HG03175 (cell line): ENCODE measurements at regions not wholly inside any gene's neighbourhood (a gene's known extent, or its start where the extent isn't known, plus 50 kb on each side); places are given as distances from the start of the nearest gene placed in this dataset.

ENCODE experiments used
- ATAC-seq: cut with Tn5 transposase; IDR thresholded peaks from one replicate; pipeline ENCODE4 v1.9.1; 2021; ENCODE audit warnings: mild to moderate bottlenecking, moderate library complexity; ENCODE audit not compliant: unreplicated experiment

GRCh38 chr18:65414501-65414900, 336.3 kb upstream of the CDH7 start:
- ATAC-seq: no peak

GRCh38 chr18:65411061-65411460, 339.8 kb upstream of the CDH7 start:
- no peak for ATAC-seq

- ATAC-seq: no peak
Observed at GRCh38 chr18:65409261-65409660, 341.6 kb upstream of the CDH7 start.

GRCh38 chr18:65403534-65403933, 347.3 kb upstream of the CDH7 start:
- no peak for ATAC-seq

GRCh38 chr18:65399091-65399490, 351.7 kb upstream of the CDH7 start:
- ATAC-seq: no peak

GRCh38 chr18:65398347-65399075, 352.3 kb upstream of the CDH7 start:
- no peak for ATAC-seq

GRCh38 chr18:65380986-65381385, 369.8 kb upstream of the CDH7 start:
- ATAC-seq: no peak

- ATAC-seq: no peak
Observed at GRCh38 chr18:65380571-65380970, 370.2 kb upstream of the CDH7 start.

GRCh38 chr18:65372904-65373303, 377.9 kb upstream of the CDH7 start:
- ATAC-seq: no peak

GRCh38 chr18:65365245-65365980, 385.4 kb upstream of the CDH7 start:
- ATAC-seq: no peak

GRCh38 chr18:65363911-65364632, 386.7 kb upstream of the CDH7 start:
- ATAC-seq: no peak

- no peak for ATAC-seq
Observed at GRCh38 chr18:65363011-65363410, 387.8 kb upstream of the CDH7 start.

GRCh38 chr18:65359479-65359878, 391.3 kb upstream of the CDH7 start:
- ATAC-seq: no peak

GRCh38 chr18:65358306-65358705, 392.5 kb upstream of the CDH7 start:
- ATAC-seq: no peak

- ATAC-seq: no peak
Observed at GRCh38 chr18:65352186-65352585, 398.6 kb upstream of the CDH7 start.

- ATAC-seq: no peak
Observed at GRCh38 chr18:65349635-65350034, 401.2 kb upstream of the CDH7 start.

GRCh38 chr18:65347446-65347845, 403.4 kb upstream of the CDH7 start:
- ATAC-seq: no peak

- ATAC-seq: no peak
Observed at GRCh38 chr18:65346086-65346485, 404.7 kb upstream of the CDH7 start.

- no peak for ATAC-seq
Observed at GRCh38 chr18:65343571-65343970, 407.2 kb upstream of the CDH7 start.

GRCh38 chr18:65336411-65336810, 414.4 kb upstream of the CDH7 start:
- no peak for ATAC-seq

- ATAC-seq: no peak
Observed at GRCh38 chr18:65329010-65329409, 421.8 kb upstream of the CDH7 start.

- no peak for ATAC-seq
Observed at GRCh38 chr18:65326805-65327204, 424.0 kb upstream of the CDH7 start.
